PC-9 (cell line): ENCODE measurements at regions not wholly inside any gene's neighbourhood (a gene's known extent, or its start where the extent isn't known, plus 50 kb on each side); places are given as distances from the start of the nearest gene placed in this dataset.

Source experiments
- BruUV-seq: library from RNA; stranded (reverse); fragments of 400-500 nt; replicated peaks from 2 replicates; lab custom pipeline; 2021; lab: Mats Ljungman, UMichigan
- CTCF ChIA-PET: fragments of 300-600 bp; sonication (Branson Sonifier 250); formaldehyde crosslinking; loops from one replicate; lab custom pipeline; 2022; ENCODE audit warnings: antibody characterized with exemption; lab: Charles Lee
- POLR2A ChIA-PET: fragments of 300-600 bp; sonication (Branson Sonifier 250); formaldehyde crosslinking; loops from one replicate; lab custom pipeline; 2022; ENCODE audit warnings: antibody characterized with exemption; ENCODE audit not compliant: unreplicated experiment; lab: Charles Lee
- DNase-seq, 2 experiments: peaks; one replicate each; pipeline versions ENCODE4 v3.0.0 to v3.0.0-alpha.2; 2015 to 2022; ENCODE audit warnings: mixed read lengths in 1 of 2
- H2AFZ ChIP-seq: fragments of 200-600 bp; sonication (generic); 2 replicates; pipeline ENCODE4 v1.8.1; 2017; ENCODE audit warnings: antibody characterized with exemption
- H3F3A ChIP-seq: fragments of 200-600 bp; sonication (generic); 2 replicates; pipeline ENCODE4 v1.8.1; 2017; ENCODE audit warnings: antibody characterized with exemption, mild to moderate bottlenecking, low read depth; ENCODE audit not compliant: insufficient read depth
- H3K27ac ChIP-seq: fragments of 200-600 bp; sonication (generic); 2 replicates; pipeline ENCODE4 v1.6.1; 2016; ENCODE audit warnings: mixed run types
- H3K27me3 ChIP-seq: fragments of 200-600 bp; sonication (generic); 2 replicates; pipeline ENCODE4 v1.6.1; 2016; ENCODE audit warnings: low read depth, mixed run types; ENCODE audit not compliant: insufficient read depth
- H3K36me3 ChIP-seq: fragments of 200-600 bp; sonication (generic); 2 replicates; pipeline ENCODE4 v1.6.1; 2016; ENCODE audit warnings: low read depth, mixed run types
- H3K4me1 ChIP-seq: fragments of 200-600 bp; sonication (generic); replicated peaks from 2 replicates; pipeline ENCODE4 v1.6.1; 2016; ENCODE audit warnings: mixed run types; ENCODE audit not compliant: insufficient read depth
- H3K4me2 ChIP-seq: fragments of 200-600 bp; sonication (generic); 2 replicates; pipeline ENCODE4 v1.6.1; 2017; ENCODE audit warnings: mixed run types
- H3K4me3 ChIP-seq: fragments of 200-600 bp; sonication (generic); 2 replicates; pipeline ENCODE4 v1.6.1; 2016; ENCODE audit warnings: mixed run types
- H3K79me2 ChIP-seq: fragments of 200-600 bp; sonication (generic); 2 replicates; pipeline ENCODE4 v1.6.1; 2017; ENCODE audit warnings: low read depth, mixed run types
- H3K9me2 ChIP-seq: fragments of 200-600 bp; sonication (generic); 2 replicates; pipeline ENCODE4 v1.8.1; 2017; ENCODE audit warnings: mild to moderate bottlenecking; ENCODE audit not compliant: insufficient read depth
- H3K9me3 ChIP-seq: fragments of 200-600 bp; sonication (generic); 2 replicates; pipeline ENCODE4 v1.8.1; 2016; ENCODE audit warnings: low read depth; ENCODE audit not compliant: insufficient read depth
- H4K20me1 ChIP-seq: fragments of 200-600 bp; sonication (generic); 2 replicates; pipeline ENCODE4 v1.8.1; 2017; ENCODE audit not compliant: insufficient read depth
- EZH2 ChIP-seq: fragments of 200-600 bp; sonication (generic); IDR thresholded peaks from 2 replicates; pipeline ENCODE4 v1.8.0; 2017; ENCODE audit warnings: antibody characterized with exemption, low read depth
- intact Hi-C: fragments of 100-400 bp; cut with micrococcal nuclease; formaldehyde crosslinking; loops from one replicate; pipeline ENCODE4 v1.10.0; 2022; ENCODE audit not compliant: unreplicated experiment
- TF ChIP-seq, protein P1 (sequence below): fragments of 200-600 bp; sonication (generic); conservative IDR thresholded peaks from 2 replicates; pipeline ENCODE4 v1.6.1; 2017; ENCODE audit warnings: mixed run types, antibody characterized with exemption, mild to moderate bottlenecking, moderate library complexity

DNA sequence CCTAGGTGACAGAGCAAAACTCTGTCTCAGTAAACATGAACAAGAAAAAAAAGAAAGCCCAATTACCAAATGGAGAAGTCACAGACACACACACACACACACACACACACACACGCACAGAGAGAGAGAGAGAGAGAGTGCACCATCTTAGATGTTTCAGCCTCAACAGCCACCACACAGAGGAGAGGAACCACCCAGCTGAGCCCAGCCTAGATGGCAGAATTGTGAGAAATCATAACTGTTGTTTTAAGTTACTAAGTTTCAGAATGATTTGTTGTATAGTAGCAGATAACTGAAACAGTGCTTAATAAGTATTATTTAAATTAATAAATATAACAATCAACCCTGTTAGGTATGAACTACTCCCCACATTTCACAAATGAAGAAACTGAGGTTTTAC, 321.2 kb downstream of the ZNF621 start:
- Histone ChIP-seq H3K4me2 (no peak overlapping the region), H3K36me3 (no peaks in the 10 kb centered on the region), H3K27me3 (no peaks in the 10 kb centered on the region), H3K4me1 (peaks cover 15% of the 10 kb centered on the region), H3F3A (peaks cover 12% of the 10 kb centered on the region; the same call in 1 of the 2 replicates), H3K4me3 (no peak overlapping the region), H3K79me2 (no peaks in the 10 kb centered on the region), H3K27ac (no peak overlapping the region), H3K9me2 (no peaks in the 10 kb centered on the region), H3K9me3 (no peaks in the 10 kb centered on the region), H4K20me1 (no peaks in the 10 kb centered on the region), H2AFZ (no peak overlapping the region)
- POLR2A ChIA-PET = no interaction called here
- no peak for DNase-seq
- CTCF ChIA-PET = no interaction called here
- no TSS peak for BruUV-seq
- intact Hi-C loops = loop anchor here (10.0 kb wide), 1 partner anchor 261 kb away; no protein-coding TSS in a partner anchor
- TF ChIP-seq, protein P1, sequence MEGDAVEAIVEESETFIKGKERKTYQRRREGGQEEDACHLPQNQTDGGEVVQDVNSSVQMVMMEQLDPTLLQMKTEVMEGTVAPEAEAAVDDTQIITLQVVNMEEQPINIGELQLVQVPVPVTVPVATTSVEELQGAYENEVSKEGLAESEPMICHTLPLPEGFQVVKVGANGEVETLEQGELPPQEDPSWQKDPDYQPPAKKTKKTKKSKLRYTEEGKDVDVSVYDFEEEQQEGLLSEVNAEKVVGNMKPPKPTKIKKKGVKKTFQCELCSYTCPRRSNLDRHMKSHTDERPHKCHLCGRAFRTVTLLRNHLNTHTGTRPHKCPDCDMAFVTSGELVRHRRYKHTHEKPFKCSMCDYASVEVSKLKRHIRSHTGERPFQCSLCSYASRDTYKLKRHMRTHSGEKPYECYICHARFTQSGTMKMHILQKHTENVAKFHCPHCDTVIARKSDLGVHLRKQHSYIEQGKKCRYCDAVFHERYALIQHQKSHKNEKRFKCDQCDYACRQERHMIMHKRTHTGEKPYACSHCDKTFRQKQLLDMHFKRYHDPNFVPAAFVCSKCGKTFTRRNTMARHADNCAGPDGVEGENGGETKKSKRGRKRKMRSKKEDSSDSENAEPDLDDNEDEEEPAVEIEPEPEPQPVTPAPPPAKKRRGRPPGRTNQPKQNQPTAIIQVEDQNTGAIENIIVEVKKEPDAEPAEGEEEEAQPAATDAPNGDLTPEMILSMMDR = no peak
- TF ChIP-seq EZH2 = no peak

- Histone ChIP-seq H3K27ac (no peak overlapping the region), H3K9me2 (no peaks in the 10 kb centered on the region), H3K4me1 (peaks cover 15% of the 10 kb centered on the region), H3K36me3 (no peaks in the 10 kb centered on the region), H3K4me2 (no peak overlapping the region), H3K4me3 (no peak overlapping the region), H2AFZ (no peak overlapping the region), H3K79me2 (no peaks in the 10 kb centered on the region), H3F3A (peaks cover 12% of the 10 kb centered on the region; the same call in 1 of the 2 replicates), H3K9me3 (no peaks in the 10 kb centered on the region), H3K27me3 (no peaks in the 10 kb centered on the region), H4K20me1 (no peaks in the 10 kb centered on the region)
- POLR2A ChIA-PET = no interaction called here
- intact Hi-C loops = loop anchor here (10.0 kb wide), 1 partner anchor 262 kb away; no protein-coding TSS in a partner anchor
- CTCF ChIA-PET = no interaction called here
- no peak for DNase-seq
- no peak for TF ChIP-seq EZH2
- TF ChIP-seq, protein P1 = no peak
- no TSS peak for BruUV-seq
Measured at GRCh38 chr3:40846451-40846850, 321.7 kb downstream of the ZNF621 start.

DNA sequence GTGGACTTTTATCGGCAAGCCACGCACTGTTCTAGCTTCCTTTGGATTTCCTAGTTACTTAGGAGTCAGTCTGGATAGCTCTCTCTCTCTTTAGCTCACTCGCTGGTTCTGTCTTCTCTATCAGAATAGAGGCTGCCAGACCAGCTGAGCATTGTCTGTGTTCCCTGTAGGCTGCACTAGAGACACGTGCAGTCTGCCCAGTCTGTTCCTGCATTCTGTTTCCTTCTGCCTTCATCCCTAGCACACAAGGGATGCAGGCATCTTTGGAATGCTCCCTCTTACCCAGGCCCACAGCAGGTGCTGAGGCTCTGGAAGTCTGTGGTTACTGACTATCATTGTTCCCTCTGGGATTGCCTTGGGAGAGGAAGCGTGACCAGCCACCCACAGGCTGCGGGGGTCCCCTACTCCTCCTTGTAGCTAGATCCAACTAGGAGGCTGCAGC, 322.8 kb downstream of the ZNF621 start:
- Histone ChIP-seq H3K27ac (no peak overlapping the region), H3K36me3 (no peaks in the 10 kb centered on the region), H3K9me2 (no peaks in the 10 kb centered on the region), H3K9me3 (no peaks in the 10 kb centered on the region), H3K27me3 (no peaks in the 10 kb centered on the region), H2AFZ (no peak overlapping the region), H3K4me1 (peaks cover 15% of the 10 kb centered on the region), H4K20me1 (no peaks in the 10 kb centered on the region), H3F3A (peaks cover 12% of the 10 kb centered on the region; the same call in 1 of the 2 replicates), H3K4me3 (no peak overlapping the region), H3K79me2 (no peaks in the 10 kb centered on the region), H3K4me2 (no peak overlapping the region)
- intact Hi-C loops = loop anchor here (10.0 kb wide), 1 partner anchor 263 kb away; no protein-coding TSS in a partner anchor
- DNase-seq = peak in 1 of 2 experiments; percentile 3
- ChIA-PET POLR2A (no interaction called here), CTCF (no interaction called here)
- BruUV-seq = no TSS peak
- TF ChIP-seq, protein P1 = no peak
- TF ChIP-seq EZH2 = no peak
